NCI-H2171 treated with DMSO at 0.1 percent for 48 hours (cell line): ENCODE measurements at regions not wholly inside any gene's neighbourhood (a gene's known extent, or its start where the extent isn't known, plus 50 kb on each side); places are given as distances from the start of the nearest gene placed in this dataset.
"Not testable (repeated sequence)": the region's sequence is repeated elsewhere in the genome, so short reads cannot be mapped to it uniquely, and the experiment has no call there.

Experiments used
- DNase-seq: peaks from one replicate; lab custom pipeline; 2025; lab: John Stamatoyannopoulos, UW

DNA sequence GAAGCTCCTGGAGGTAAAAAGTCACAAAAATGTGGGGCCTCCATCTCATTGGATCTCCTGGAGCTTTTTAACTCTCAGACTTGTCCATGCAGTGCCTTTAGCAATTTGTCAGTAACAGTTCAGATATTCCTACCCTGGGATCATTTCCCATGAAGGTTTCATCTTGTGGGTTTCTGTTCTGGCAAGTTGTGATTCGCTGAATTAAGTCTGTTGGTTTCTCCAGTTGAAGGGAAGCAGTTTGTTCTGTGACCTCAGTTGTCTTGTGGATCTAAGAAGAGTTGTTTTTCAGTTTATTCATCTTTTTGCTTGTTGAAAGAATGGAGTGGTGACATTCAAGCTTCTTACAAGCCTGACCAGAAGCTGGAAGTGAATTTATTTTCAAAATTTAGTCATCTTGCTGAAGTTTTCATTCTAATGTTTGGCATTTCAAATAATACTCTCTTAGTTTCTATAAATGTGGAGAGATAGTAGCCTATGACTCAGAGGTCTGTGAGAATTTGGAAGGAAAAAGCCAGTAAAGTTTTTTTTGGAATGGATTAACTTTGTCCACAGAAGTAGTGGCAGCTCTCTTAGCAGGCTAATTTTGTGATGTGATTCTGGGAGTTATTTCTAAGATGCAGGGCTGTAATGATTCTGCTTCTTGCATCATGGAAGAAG, 120.1 kb upstream of the CSNK1A1L start:
- DNase-seq = no peak

DNA sequence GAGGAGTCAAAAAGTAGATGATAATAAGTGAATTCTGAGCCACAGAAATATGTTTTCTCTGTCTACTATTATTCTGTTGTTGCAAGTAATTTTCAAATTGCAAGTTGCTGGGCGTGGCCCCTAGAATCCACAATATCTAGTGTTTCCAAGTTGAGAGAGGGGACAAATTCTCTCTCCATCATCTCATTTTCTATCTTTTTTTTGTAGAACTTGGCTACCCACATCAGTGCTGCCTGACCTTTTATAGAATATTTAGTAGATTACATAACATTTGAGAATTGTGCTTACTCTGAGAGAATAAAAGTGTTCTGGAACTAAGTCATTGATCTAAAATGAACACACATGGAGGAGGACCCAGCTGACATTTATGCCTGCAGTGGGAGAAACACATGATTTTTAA, 110.9 kb upstream of the CSNK1A1L start:
- no peak for DNase-seq

DNA sequence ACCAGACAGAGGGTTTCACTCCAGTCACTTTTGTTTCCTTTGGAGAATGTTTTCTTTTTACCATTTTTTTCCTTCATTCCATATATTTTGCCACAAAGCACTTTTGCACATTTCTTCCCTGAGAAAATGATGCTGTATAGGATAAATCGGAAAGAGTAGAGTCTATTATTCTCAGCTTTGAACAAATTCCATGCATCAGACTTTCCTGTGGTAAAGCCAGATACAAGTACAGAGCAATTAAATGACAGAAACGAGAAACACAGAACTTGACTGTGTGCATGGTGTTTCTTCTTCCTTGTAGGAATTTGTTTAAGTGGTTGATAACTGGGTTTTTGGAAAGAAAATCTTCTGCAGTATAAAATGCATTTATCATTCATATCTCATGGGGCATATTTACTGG, 107.4 kb upstream of the CSNK1A1L start:
- DNase-seq = no peak

DNA sequence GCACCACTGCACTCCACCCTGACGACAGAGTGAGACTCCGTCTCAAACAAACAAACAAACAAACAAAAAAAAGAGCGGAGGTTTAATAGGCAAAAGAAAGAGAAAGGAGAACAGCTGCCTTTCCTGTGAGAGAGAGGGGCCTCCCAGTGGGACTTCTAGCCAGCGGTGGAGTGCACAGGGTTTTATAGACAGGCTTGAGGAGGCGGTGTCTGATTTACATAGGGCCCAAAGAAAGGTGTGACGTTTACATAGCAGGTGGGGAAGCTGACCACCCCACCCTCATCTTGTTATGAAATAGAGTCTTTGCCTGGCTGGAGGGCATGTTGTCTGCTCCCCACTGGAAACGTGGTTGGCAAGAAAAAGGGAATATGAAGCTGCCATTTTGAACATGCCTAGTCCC, 106.0 kb upstream of the CSNK1A1L start:
- DNase-seq = no peak

DNA sequence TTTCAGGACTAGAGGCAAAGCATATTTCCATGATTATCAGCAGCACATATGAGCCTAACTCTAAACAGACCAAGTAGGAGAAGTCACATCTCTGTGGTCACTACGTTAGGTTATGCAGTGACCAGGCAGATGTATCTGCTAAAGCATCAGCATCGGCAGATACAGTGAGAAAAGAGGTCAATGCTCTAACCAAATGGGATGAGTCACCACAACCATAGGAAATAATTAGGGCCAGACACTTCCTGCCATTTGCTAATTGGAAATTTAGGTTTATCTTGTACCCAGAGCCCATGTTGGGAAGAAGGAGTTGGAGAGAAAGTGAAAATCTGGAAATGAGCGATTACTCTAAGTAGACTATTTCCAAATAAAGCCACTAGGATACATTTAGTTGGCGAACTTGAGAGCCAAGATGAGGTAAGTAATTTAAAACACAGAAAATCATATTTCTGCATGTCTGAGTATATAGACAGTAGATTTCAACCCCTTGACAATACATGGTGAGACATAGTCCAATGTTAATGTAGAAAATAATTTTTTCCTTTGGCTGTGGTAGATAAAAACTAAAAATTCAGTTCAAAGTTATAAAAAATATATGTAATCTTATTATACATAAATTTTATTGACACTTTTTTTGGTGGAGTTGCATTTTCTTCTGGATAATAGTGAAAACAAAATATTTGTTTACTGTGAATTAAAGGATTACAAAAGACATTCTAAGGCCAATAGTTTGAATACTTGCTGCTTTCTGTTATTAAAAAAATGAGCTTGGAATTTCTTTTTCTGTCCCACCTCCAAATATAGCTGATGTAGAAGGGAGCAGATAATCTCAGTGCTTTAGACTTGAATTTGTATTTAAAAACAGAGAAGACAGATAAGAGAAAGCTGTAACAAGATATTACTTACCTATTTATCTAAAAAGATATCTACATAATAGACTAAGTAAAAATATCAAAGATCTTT, 104.4 kb upstream of the CSNK1A1L start:
- DNase-seq = no peak

DNA sequence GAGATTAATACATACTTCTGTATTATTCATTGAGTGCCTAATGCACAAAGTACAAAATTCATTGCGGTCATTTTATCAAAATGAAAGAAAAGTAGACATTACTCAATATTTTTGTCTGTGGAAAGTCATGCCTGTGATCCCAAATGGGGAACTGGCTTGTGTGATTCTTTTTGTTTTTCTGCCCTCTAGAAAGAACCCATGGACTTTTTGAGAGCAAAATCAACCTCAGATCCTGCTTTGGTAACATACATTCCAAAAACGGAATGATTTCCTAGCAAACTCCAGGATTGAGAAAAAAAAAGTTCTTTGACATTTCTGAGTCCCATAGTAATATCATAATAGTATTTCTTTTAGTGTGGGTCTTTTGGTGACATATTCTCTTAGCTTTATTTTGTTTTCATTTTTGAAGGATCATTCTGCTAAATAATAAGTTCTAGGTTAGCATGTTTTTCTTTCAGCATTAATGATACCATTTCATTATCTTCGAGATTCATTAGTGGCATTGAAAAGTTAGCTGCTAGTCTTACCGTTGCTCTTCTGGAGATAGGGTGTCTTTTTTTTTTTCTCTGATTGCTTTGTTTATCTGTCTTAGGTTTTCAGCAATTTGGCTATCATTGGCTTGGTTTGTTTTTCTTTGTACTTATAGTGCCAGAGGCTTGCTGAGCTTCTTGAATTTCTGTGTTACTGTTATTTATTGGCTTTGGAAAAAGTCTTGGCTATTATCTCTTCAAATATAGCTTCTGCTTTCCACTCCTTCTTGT, 102.4 kb upstream of the CSNK1A1L start:
- no peak for DNase-seq

DNA sequence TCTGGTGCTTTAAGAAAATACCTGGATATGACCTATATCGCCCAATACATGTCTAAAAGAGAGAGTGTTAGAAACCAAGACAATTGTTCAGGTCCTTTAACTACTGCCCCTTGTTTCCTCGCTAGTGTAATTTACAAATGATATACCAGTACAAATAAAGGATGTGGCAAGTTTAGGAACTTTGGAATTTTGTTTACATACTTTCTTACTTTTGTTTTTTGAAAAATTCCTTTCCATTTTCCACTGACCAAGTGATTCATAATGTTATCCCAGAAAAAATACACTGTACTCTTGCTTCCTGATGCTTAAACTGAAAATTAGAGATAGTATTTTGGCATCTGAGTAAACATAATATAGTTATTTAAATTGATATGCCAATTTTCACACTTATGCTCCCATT, 96.8 kb upstream of the CSNK1A1L start:
- no peak for DNase-seq

DNA sequence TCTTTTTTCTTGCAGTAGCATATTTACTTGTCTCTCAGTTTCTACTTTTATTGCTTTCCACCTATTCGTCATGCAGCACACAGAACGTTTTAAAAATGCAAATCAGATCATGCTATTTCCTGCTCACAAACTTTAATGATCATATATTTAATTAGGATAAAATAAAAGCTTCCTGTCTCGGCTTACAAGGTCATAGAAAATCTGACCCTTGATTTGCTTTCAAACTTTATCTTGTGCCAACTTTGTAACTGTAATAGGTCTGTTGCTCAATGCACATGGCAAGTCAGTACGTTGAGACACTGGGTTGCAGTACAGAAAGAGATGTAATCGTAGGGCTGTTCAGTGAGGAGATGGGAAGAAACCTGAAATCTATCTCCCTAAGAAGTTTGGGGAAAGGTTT, 95.6 kb upstream of the CSNK1A1L start:
- no peak for DNase-seq

DNA sequence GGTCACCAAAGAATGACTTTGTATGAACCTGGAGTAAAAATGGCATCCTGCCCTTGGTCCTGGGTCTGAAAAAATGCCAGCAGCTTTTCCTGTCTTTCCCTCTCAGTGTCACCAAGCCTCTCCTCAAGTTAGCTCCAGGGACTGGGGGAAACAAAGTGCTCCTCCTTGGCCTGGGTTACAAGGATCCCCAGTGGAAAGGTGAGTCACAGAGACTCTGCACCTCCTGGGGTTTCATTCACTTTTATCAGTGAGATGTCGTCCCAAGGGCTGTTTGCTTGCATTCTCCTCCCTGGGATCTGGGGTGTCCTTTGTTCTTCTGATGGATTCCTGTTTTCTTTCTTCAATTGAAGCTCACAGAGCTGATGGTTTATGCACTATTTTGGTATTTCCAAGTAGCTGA, 93.2 kb upstream of the CSNK1A1L start:
- no peak for DNase-seq

DNA sequence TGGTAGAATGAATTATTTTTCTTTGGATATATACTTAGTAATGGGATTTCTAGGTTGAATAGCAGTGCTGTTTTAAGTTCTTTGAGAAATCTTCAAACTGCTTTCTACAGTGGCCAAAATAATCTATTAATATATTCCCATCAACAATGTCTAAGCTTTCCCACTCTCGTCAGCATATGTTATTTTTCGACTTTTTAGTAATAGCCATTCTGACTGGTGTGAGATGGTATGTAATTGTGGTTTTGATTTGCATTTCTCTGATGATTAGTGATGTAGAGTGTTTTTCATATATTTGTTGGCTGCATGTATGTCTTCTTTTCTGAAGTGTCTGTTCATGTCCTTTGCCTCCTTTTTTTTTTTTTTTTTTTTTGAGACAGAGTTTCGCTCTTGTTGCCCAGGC, 90.2 kb upstream of the CSNK1A1L start:
- DNase-seq = no peak

DNA sequence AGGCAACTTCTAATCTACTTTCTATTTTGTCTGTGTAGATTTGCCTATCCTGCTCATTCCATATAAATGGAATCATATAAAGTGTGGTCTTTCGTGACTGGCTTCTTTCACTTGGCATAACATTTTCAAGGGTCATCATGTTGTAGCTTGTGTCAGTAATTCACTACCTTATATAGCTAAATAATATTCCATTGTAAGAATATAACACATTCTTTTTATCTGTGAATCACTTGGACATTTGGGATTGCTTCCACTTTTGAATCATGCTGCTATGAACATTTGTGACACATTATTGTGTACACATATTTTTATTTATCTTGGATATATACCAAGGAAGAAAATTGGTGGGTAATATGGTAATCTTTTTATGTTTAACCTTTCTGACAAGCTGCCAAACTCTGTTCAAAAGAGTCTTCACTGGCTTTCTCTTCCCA, 89.0 kb upstream of the CSNK1A1L start:
- no peak for DNase-seq

DNA sequence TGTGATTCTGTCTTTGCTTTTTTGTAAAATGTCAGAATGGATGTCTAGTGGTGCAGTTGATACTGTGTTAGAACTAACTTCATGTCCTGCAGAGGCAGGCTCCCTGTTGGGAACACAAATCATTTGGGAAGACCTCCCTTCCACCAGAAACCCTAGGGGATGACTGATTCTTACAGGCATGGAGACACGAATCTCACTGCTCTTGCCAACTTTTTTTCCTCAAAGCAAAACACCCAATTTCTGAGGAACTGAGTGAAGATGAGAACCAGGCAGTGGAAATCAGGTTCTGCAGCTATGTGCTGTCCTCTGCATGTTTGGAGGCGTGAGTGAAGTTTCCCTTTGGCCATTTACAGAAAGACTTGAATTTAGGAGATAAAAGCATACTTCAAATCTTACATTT, 87.5 kb upstream of the CSNK1A1L start:
- no peak for DNase-seq

DNA sequence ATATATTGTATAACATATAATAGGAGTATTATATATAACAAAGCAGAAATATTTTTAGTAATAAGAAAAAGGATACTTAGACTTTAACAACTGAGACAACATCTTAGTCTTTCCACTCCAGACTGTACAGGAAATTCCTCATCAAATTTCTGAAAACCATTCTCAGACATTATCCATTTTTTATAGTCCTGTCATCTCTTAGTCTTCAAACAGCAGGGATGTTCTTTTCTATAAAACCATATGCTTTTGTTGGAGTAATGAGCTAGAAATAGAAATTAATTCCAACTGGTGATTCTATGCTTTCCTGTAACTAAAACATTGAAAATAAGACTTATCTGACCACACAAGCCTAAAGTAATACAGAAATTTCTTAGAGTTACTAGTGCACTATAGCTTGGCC, 82.2 kb upstream of the CSNK1A1L start:
- no peak for DNase-seq

DNA sequence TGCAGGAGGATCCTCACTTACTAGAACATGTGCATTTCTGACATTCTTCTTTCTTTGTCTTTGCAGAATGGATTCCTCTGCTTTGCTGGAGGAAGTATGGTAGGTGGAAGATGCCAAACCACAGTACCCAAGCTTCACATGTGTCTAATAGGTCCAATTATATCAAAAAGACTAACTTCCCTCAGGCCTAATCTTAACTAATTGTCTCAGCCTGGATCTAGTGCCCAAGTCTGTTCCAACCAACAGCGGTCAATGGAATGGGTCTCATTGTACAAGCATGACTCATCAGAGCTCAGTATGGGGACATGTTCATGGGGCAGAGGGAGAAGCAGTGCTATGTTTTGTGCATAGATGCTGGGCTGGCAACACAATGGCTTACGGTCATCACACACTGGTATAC, 81.6 kb upstream of the CSNK1A1L start:
- no peak for DNase-seq

DNA sequence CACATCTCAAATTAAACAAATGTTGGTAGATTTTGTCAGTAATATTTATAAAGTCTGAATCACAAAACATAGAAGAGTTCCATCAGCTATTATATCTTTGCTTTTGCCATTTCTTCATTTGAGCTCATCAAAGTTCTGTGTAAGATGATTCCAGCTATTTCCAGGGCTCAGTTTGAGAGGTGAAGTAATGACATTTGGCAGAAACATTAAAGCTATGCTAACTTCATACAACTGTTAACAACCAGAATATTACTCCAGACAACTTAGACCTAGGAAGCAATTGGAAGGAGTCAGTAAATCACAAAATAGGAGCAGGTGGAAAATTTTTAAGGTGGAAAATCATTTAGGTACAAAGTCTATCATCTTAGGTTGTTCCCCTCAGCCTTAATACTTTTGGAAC, 76.2 kb upstream of the CSNK1A1L start:
- DNase-seq = no peak

DNA sequence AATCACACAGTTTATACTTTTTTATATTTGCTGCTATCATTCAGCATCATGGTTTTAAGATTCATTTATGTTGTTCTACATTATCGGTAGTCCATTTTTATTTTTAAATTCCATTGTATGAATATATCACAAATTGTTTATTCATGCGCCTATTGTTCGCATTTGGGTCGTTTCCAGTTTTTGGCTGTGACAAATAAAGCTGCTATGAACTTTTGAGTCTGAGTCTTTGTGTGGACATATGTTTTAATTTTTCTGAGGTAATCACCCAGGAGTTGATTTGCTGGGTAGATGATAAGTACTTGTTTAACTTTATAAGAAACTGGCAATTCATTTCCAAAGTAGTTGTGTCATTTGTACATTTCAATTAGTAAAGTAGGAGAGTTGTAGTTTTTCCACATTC, 74.2 kb upstream of the CSNK1A1L start:
- DNase-seq = no peak

DNA sequence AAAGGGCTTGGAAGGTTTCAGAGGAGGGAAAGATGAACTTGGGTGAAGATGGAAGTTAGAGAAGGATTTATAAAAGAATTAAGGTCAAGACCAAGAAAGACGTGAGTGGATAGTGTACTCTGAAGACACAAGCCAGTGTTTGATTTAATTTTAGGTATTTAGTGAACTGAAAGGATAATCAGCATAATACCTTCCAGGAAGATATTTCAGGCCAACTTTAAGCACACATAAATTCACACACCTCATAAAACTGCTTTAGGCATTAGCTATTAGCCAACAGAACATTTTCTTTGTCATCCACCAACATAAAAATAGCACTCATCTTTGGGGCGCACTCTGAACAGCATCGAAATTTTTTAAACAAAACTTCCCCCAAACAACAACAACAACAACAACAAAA, 71.7 kb upstream of the CSNK1A1L start:
- DNase-seq = no peak

DNA sequence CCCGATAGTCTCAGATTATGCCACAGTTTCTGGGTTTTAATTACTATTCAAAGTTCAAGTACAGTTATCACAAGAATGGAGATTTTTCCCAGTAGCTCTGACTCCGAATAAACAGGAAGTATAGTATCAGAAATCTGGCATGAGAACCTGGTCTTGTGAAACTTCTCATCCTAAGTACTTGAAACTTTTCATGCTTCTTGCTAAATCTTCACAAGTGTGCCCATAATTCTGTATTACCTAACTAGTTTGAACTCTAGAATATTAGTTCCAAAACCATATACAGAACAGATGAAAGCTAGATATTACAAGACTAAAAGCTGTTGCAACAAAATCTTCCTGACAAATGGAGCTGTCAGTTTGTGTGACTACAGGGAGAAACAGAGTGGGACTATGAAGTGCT, 70.5 kb upstream of the CSNK1A1L start:
- DNase-seq = no peak

DNA sequence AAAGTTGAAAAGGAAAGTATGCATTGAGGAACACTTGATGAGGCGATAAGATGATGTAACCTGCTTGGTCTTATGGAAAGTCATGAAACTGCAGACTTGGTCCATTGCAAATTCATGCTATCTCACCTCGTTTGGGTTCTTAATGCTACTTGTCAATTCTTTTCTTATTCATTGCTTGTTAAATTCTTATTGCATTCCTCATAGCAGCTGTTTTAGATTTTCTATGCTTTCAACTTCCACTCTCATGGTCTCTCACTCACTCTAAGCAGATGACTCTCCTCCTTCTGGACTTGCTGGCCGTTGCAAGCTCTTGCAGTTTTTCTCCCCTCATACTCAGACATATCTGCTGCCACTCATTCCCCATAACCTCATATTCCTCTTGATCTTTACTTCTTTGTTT, 67.8 kb upstream of the CSNK1A1L start:
- no peak for DNase-seq

DNA sequence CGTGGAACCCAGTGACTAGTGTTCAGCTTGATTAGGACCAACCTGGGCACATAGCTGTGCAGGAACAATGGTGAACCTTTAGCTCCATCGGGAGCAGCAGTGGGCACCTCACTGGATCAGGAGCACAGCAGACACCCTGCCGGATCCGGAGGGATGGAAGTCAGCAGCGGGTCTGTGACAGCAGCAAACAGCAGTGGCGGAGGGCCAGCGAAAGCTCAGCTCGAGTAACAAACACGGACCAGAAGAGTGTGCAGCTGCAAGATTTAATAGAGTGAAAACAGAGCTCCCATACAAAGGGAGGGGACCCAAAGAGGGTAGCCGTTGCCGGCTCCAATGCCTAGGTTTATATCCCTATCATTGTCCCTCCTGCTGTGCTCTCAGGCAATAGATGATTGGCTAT, 66.8 kb upstream of the CSNK1A1L start:
- not testable (repeated sequence) for DNase-seq

DNA sequence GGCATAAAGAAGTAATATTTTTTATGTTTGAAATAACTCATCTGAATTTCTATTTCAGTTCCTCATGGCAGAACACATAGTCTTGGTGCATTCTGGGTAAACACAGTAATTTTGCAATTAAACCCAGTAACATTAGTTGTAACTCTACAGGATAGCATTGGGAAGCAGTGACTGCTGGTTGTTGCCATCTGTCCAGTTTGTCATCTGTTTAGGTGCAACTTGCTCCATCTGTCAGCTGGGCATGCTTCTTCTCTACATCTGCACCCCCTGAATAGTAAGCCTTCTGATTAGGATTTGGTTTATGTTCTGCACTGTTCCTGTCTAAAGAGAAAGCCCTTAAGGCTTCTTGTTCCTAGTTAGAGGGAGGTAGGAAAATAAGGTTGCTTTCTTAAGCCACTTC, 63.5 kb upstream of the CSNK1A1L start:
- DNase-seq = peak; percentile 1

DNA sequence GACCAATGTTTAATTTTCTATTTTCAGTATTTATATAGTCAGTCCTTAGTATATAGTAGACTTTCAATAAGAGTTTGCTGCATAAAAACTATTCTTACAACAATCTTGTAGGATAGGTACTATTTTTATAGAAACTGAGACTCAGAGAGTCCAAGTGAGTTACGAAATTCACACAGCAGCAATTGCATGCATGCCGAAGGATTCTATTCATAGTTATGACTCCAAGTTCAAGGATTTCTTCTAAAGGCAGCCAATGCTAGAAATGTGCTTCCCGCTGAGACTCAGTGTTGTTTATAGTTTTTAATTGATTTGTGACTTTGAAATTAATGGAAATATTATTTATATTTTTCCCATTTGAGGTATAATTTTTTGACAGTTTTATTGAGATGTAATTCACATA, 62.7 kb upstream of the CSNK1A1L start:
- no peak for DNase-seq

DNA sequence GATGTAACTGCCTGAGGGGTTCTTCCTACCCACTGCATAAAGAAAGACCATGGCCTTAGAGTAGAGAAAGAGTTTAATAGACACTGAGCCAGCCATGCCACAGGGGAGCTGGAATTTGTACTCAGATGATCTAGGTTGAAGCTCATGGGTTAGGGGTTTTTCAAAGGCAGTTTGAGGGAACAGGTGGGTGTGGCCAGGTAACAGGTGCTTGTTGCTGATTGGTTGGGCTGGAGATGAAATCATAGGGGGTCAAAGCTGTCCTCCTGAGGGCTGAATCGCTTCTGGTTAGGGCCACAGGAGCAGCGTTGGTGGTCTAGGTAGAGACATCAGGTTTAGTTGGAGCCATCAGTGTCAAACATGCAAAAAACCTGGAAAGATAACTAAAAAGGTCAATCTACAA, 59.2 kb upstream of the CSNK1A1L start:
- DNase-seq = no peak
